ENCODE measurements at regions not wholly inside any gene's neighbourhood (a gene's known extent, or its start where the extent isn't known, plus 50 kb on each side); places are given as distances from the start of the nearest gene placed in this dataset.

DNA sequence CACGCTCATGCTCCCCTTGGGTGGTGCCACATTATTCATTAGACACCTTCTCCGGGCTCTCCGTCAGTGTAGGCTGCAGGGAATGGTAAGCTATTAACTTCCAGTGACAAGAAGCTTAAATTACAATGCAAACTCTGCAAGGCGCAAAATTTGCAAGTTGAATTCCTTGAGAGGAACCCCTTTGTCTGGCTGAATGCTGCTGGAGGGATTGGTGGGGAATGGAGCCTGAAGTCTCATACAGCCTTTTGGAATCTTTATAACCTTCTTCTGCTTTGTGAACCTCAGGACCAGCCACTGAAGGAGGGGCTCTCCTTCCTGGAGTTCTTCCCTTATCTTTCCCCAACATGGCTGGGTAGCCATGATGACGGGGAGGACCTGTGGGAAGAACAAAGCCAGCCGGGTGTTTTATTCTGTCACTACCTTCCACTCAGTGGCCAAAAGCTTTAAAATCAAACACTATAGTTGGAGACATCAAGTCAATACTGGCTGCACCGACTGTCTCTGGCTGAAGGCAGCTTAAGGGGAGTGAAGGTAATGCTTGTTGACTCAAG is 220.9 kb upstream of the EPHA4 start:
- Histone ChIP-seq H3K9me3 (ENCODE audit: low read length) (no peaks in the 10 kb centered on the region), H3K4me1 (ENCODE audit: insufficient read depth, low read length, severe bottlenecking) (no peaks in the 10 kb centered on the region), H3K9ac (ENCODE audit: low read length) (no peak overlapping the region), H3K4me2 (ENCODE audit: low read length) (no peak overlapping the region), H3K4me3 (ENCODE audit: low read depth, low read length, poor library complexity, severe bottlenecking) (no peak overlapping the region), H3K27ac (ENCODE audit: low read depth, low read length, poor library complexity, severe bottlenecking) (no peak overlapping the region), H2AFZ (ENCODE audit: low read length) (no peak overlapping the region), H4K20me1 (ENCODE audit: insufficient read depth, low read length) (no peaks in the 10 kb centered on the region), H3K79me2 (ENCODE audit: insufficient read depth, low read length) (no peaks in the 10 kb centered on the region), H3K9me2 (ENCODE audit: low read depth, low read length) (no peaks in the 10 kb centered on the region), H3K36me3 (ENCODE audit: insufficient read depth, low read length) (no peaks in the 10 kb centered on the region), H3K27me3 (ENCODE audit: insufficient read depth, low read length) (no peaks in the 10 kb centered on the region), H3F3A (ENCODE audit: insufficient read depth, low read length) (no peaks in the 10 kb centered on the region)
- TF ChIP-seq, protein P1, sequence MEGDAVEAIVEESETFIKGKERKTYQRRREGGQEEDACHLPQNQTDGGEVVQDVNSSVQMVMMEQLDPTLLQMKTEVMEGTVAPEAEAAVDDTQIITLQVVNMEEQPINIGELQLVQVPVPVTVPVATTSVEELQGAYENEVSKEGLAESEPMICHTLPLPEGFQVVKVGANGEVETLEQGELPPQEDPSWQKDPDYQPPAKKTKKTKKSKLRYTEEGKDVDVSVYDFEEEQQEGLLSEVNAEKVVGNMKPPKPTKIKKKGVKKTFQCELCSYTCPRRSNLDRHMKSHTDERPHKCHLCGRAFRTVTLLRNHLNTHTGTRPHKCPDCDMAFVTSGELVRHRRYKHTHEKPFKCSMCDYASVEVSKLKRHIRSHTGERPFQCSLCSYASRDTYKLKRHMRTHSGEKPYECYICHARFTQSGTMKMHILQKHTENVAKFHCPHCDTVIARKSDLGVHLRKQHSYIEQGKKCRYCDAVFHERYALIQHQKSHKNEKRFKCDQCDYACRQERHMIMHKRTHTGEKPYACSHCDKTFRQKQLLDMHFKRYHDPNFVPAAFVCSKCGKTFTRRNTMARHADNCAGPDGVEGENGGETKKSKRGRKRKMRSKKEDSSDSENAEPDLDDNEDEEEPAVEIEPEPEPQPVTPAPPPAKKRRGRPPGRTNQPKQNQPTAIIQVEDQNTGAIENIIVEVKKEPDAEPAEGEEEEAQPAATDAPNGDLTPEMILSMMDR (IDR thresholded peaks at IDR 0.05; ENCODE audit: low read length), result no peak
- TF ChIP-seq EZH2 (IDR thresholded peaks at IDR 0.05; ENCODE audit: borderline replicate concordance, low read length), result no peak

GRCh38 chr2:221791844-221792243 is 219.7 kb upstream of the EPHA4 start:
- H2AFZ ChIP-seq (ENCODE audit: low read length), result no peak overlapping the region
- H3K4me3 ChIP-seq (ENCODE audit: low read depth, low read length, poor library complexity, severe bottlenecking), result no peak overlapping the region
- H3K4me1 ChIP-seq (ENCODE audit: insufficient read depth, low read length, severe bottlenecking), result no peaks in the 10 kb centered on the region

DNA sequence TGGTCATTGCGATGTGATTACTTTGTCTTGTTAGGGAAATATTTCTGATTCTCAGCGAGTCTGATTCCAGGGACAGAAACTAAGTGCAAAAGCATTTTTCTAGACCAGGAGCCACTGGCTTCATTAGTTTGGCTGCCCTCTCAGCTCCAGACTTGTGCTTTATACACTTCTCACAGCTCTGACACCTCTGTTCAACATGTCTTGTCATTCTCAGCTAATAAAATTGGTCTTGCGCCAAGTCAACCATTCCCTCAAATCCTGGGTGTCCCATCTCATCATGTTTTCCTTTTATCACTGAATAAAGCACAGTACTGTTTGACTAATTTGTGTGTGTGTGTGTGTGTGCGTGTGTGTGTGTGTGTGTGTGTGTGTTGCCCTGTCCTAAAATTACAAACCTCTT is 215.5 kb upstream of the EPHA4 start:
- Histone ChIP-seq H3K27ac (ENCODE audit: low read depth, low read length, poor library complexity, severe bottlenecking) (no peak overlapping the region), H2AFZ (ENCODE audit: low read length) (no peak overlapping the region), H3K9me2 (ENCODE audit: low read depth, low read length) (no peaks in the 10 kb centered on the region), H3K4me1 (ENCODE audit: insufficient read depth, low read length, severe bottlenecking) (no peaks in the 10 kb centered on the region), H3K9ac (ENCODE audit: low read length) (no peak overlapping the region), H3K4me3 (ENCODE audit: low read depth, low read length, poor library complexity, severe bottlenecking) (no peak overlapping the region), H3K27me3 (ENCODE audit: insufficient read depth, low read length) (no peaks in the 10 kb centered on the region), H3F3A (ENCODE audit: insufficient read depth, low read length) (no peaks in the 10 kb centered on the region), H3K4me2 (ENCODE audit: low read length) (no peak overlapping the region), H4K20me1 (ENCODE audit: insufficient read depth, low read length) (no peaks in the 10 kb centered on the region), H3K9me3 (ENCODE audit: low read length) (no peaks in the 10 kb centered on the region), H3K79me2 (ENCODE audit: insufficient read depth, low read length) (no peaks in the 10 kb centered on the region), H3K36me3 (ENCODE audit: insufficient read depth, low read length) (no peaks in the 10 kb centered on the region)
- TF ChIP-seq, protein P1 (IDR thresholded peaks at IDR 0.05; ENCODE audit: low read length), result no peak
- no peak for TF ChIP-seq EZH2 (IDR thresholded peaks at IDR 0.05; ENCODE audit: borderline replicate concordance, low read length)

More at GRCh38 chr2:221791844-221792243, 219.7 kb upstream of the EPHA4 start:
- Histone ChIP-seq H3K4me2 (ENCODE audit: low read length) (no peak overlapping the region), H3K27ac (ENCODE audit: low read depth, low read length, poor library complexity, severe bottlenecking) (no peak overlapping the region), H3F3A (ENCODE audit: insufficient read depth, low read length) (no peaks in the 10 kb centered on the region), H3K9ac (ENCODE audit: low read length) (no peak overlapping the region), H3K36me3 (ENCODE audit: insufficient read depth, low read length) (no peaks in the 10 kb centered on the region), H3K9me3 (ENCODE audit: low read length) (no peaks in the 10 kb centered on the region), H3K9me2 (ENCODE audit: low read depth, low read length) (no peaks in the 10 kb centered on the region), H3K79me2 (ENCODE audit: insufficient read depth, low read length) (no peaks in the 10 kb centered on the region), H4K20me1 (ENCODE audit: insufficient read depth, low read length) (no peaks in the 10 kb centered on the region), H3K27me3 (ENCODE audit: insufficient read depth, low read length) (no peaks in the 10 kb centered on the region)
- no peak for TF ChIP-seq EZH2 (IDR thresholded peaks at IDR 0.05; ENCODE audit: borderline replicate concordance, low read length)
- TF ChIP-seq, protein P1 (IDR thresholded peaks at IDR 0.05; ENCODE audit: low read length), result no peak
